Cardiac fibroblast (primary cell): ENCODE measurements at regions not wholly inside any gene's neighbourhood (a gene's known extent, or its start where the extent isn't known, plus 50 kb on each side); places are given as distances from the start of the nearest gene placed in this dataset.

Source experiments
- DNase-seq, 2 donors: peaks; one replicate each; pipeline versions ENCODE4 v3.0.0 to v3.0.0-alpha.2; 2010; ENCODE audit warnings: low read depth in 2 of 2
- H3K4me3 ChIP-seq, 2 donors: replicated peaks in 1 of 2; 1 replicate in 1 of 2; 2 replicates in 1 of 2; pipeline ENCODE4 v1.5.1; 2011; ENCODE audit warnings: low read depth in 2 of 2, low read length in 2 of 2, mild to moderate bottlenecking in 2 of 2, moderate library complexity in 1 of 2
- CTCF ChIP-seq: IDR thresholded peaks from one replicate; pipeline ENCODE4 v1.5.1; 2011; ENCODE audit warnings: low read depth, mild to moderate bottlenecking, low read length, inconsistent platforms

GRCh38 chr16:86376837-86377236 lies 133.5 kb upstream of the FOXF1 start:
- TF ChIP-seq CTCF = no peak
- DNase-seq = no peak
- no peak overlapping the region for H3K4me3 ChIP-seq

DNA sequence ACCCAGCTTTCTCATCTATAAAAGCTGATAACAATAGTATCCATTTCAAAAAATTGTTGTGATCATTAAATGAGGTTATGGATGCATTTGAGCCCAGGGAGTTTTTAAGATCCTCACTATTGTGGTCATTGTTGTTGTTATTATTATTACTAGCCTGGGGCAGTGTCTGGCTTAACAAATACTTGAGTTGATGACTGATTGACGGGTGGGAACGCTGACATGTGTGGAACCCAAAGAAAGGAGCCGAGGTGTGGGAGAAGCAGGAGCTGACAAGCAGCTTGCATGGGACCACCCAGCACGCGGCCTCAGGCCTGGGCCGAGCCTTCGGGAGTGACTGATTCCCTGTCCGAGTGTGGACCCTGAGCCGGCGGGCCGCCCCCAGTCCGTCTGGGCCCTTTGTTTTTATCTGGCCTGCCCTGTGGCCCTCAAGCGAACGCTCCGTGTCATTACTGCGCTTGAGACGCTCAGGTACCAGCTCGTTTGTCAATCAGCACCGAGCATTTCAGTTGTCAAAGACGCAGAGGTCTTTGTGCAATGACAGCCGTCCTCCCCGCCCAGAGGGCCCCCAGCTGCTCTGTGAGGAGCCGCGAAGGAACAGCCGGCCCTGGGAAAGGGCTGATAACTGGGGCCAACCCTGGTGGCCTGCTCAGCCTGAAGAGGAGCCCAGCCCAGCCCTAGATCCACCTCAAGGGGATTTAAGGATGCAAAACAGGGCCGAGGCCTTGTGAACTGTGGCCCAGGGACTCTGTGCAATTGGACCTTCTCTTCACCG lies 132.9 kb upstream of the FOXF1 start:
- no peak overlapping the region for H3K4me3 ChIP-seq
- no peak for DNase-seq

DNA sequence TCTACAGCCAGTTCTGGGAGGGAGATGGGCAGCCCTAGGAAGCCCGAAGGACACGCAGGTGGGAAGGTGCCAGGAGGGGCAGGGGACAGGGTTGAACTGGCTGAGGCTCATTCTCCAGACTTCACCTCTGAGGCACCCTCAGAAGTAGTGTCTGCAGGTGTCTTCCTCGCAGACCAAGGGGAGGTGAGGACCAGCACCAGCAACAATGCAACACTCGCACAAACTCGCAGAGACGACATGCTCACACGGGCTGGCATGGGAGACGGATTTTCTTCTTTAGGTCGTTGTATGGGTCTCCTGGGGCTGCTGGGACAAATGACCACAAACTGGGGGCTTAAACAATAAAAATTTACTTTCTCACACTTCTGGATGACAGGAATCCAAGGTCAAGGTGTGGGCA lies 132.2 kb upstream of the FOXF1 start:
- TF ChIP-seq CTCF = no peak
- no peak overlapping the region for H3K4me3 ChIP-seq
- no peak for DNase-seq

More for the DNA sequence above, 132.9 kb upstream of the FOXF1 start:
- no peak for TF ChIP-seq CTCF

- DNase-seq = no peak
- no peak overlapping the region for H3K4me3 ChIP-seq
- no peak for TF ChIP-seq CTCF
These were observed 131.4 kb upstream of the FOXF1 start for GRCh38 chr16:86378831-86379504.

- no peak overlapping the region for H3K4me3 ChIP-seq
- TF ChIP-seq CTCF = no peak
- peak in 1 of 2 donors; percentile 75 for DNase-seq
These were observed 130.9 kb upstream of the FOXF1 start for GRCh38 chr16:86379505-86379846.

DNA sequence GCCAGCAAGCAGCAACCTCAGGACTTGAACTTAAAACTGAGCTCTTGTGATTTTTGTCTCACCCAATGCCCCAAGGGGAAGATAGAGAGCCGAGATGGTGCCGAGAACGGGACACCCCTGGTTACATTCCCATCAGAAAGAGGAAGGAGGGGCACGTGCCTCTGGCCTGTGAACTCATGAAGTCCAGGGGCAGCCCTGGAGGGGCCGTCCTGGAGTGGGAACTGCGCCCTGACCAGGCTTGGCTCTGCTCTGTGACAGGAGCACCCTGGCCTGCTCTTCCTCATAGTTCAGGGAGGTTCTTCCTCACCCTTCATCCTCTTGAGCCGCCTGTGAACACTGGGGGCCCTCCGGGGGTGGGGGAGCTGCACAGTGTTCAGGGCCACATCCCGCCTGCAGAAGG lies 130.3 kb upstream of the FOXF1 start:
- no peak for DNase-seq
- no peak overlapping the region for H3K4me3 ChIP-seq
- TF ChIP-seq CTCF = no peak
